Right lobe of liver (tissue), 6 donors: ENCODE measurements at regions not wholly inside any gene's neighbourhood (a gene's known extent, or its start where the extent isn't known, plus 50 kb on each side); places are given as distances from the start of the nearest gene placed in this dataset.

Experiments
- ATAC-seq, 4 donors: fragments of 200-7000 bp; cut with Tn5 transposase; one replicate each; pipeline ENCODE4 v1.9.1; 2020; ENCODE audit warnings: mild to moderate bottlenecking in 4 of 4, moderate library complexity in 4 of 4
- DNase-seq, 3 donors: peaks; one replicate each; pipeline ENCODE4 v3.0.0-alpha.2; 2020
- H3K27ac ChIP-seq, 3 donors: fragments of 200-600 bp; one replicate each; pipeline ENCODE4 v1.8.0; 2022
- H3K27me3 ChIP-seq, 2 donors: fragments of 200-600 bp; one replicate each; pipeline ENCODE4 v1.8.0; 2022
- H3K36me3 ChIP-seq, 4 donors: fragments of 200-600 bp; sonication (generic) in 1 of 4; one replicate each; pipeline versions ENCODE4 v1.5.1 to v1.8.0; 2017 to 2022; ENCODE audit warnings: control low read depth in 1 of 4
- H3K4me1 ChIP-seq, 4 donors: fragments of 200-600 bp; sonication (generic) in 1 of 4; one replicate each; pipeline versions ENCODE4 v1.5.1 to v1.8.0; 2017 to 2022; ENCODE audit warnings: control low read depth in 1 of 4
- H3K4me3 ChIP-seq, 3 donors: fragments of 200-600 bp; one replicate each; pipeline ENCODE4 v1.8.0; 2022
- H3K9me3 ChIP-seq, 4 donors: fragments of 200-600 bp; sonication (generic) in 1 of 4; one replicate each; pipeline versions ENCODE4 v1.5.1 to v1.8.0; 2017 to 2022; ENCODE audit warnings: control low read depth in 1 of 4
- POLR2A ChIP-seq: fragments of 450-650 bp; IDR thresholded peaks from one replicate; pipeline ENCODE4 v1.6.1; 2017; ENCODE audit warnings: antibody characterized with exemption, mild to moderate bottlenecking
- WGBS: methylation state at CpG from one replicate; pipeline ENCODE4 v1.1.6; 2018; ENCODE audit warnings: low coverage, low lambda C conversion rate; ENCODE audit not compliant: insufficient coverage; ENCODE audit errors: missing lambda C conversion rate; 5-methylcytosine and 5-hydroxymethylcytosine counted together
- intact Hi-C, 2 donors: fragments of 100-400 bp; cut with DNase I; formaldehyde crosslinking; loops; one replicate each; pipeline versions ENCODE4 v1.11.2 to v1.14.1; 2022
- TF ChIP-seq, protein P1 (sequence below), 4 donors: fragments of 200-600 bp in 3 of 4; fragments of 450-650 bp in 1 of 4; IDR thresholded peaks; one replicate each; pipeline versions ENCODE4 v1.5.1 to v1.8.0; 2016 to 2022; ENCODE audit warnings: antibody characterized with exemption in 4 of 4, mild to moderate bottlenecking in 2 of 4
- donor health status: DM: no; HTN: yes; CAD: no.
- donor health status: DM: no; HTN: no; CAD: no.
- donor health status: DM: no; HTN: no; CAD: no.
- donor health status: DM: no; HTN: yes; CAD: no.
- donor health status: DM: no; HTN: yes; CAD: no.

DNA sequence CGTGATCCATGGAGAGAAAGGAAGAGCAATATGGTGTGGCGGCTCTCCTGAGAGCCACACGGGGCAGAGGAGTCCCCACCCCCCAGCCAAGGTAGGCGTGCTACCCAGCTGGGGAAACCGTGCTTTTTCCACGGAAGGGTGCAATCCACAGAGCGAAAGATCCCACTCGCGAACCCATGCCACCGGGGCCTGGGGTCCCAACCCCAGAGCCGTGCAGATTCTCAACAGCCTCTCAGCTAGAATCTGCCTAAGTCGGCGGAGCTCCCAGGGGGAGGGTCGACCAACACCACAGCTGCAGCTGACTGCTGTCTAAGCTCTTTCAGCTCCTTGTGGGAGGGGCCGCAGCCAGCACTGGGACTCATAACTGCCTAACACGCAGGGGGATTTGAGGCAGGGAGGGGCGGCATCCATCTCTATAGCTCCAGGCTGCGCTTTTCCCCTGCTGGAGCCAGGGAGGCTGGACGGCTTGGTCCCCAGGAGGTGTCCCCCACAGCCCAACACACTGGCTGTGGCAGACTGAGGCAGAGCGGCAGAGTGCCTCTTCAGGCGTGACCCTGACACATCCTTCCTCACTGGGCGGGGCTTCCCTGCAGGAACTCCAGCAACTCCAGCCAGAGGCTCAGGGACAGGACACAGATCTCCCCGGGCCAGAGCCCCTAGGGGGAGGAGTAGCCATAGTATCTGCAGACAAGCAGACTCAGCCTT is 107.6 kb upstream of the ZBTB20 start:
- Histone ChIP-seq H3K9me3 (no peaks in the 10 kb centered on the region), H3K4me3 (no peak overlapping the region), H3K27ac (no peak overlapping the region), H3K36me3 (no peaks in the 10 kb centered on the region), H3K4me1 (no peaks in the 10 kb centered on the region), H3K27me3 (no peaks in the 10 kb centered on the region)
- ATAC-seq (peak in 1 of 4 donors; percentile 54), DNase-seq (peak in 2 of 3 donors; percentile 20 to 51)
- 87% methylated on average over 6 of the region's 23 CpGs for WGBS
- intact Hi-C loops: no loop called here
- no peak for TF ChIP-seq POLR2A
- TF ChIP-seq, protein P1, sequence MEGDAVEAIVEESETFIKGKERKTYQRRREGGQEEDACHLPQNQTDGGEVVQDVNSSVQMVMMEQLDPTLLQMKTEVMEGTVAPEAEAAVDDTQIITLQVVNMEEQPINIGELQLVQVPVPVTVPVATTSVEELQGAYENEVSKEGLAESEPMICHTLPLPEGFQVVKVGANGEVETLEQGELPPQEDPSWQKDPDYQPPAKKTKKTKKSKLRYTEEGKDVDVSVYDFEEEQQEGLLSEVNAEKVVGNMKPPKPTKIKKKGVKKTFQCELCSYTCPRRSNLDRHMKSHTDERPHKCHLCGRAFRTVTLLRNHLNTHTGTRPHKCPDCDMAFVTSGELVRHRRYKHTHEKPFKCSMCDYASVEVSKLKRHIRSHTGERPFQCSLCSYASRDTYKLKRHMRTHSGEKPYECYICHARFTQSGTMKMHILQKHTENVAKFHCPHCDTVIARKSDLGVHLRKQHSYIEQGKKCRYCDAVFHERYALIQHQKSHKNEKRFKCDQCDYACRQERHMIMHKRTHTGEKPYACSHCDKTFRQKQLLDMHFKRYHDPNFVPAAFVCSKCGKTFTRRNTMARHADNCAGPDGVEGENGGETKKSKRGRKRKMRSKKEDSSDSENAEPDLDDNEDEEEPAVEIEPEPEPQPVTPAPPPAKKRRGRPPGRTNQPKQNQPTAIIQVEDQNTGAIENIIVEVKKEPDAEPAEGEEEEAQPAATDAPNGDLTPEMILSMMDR (IDR thresholded peaks at IDR 0.05): no peak

GRCh38 chr3:115255197-115255585 is 108.1 kb upstream of the ZBTB20 start:
- 88% methylated on average over 6 of the region's 10 CpGs for WGBS
- DNase-seq (no peak), ATAC-seq (no peak)
- TF ChIP-seq, protein P1 (IDR thresholded peaks at IDR 0.05): no peak
- no peak for TF ChIP-seq POLR2A
- Histone ChIP-seq H3K27me3 (no peaks in the 10 kb centered on the region), H3K4me1 (no peaks in the 10 kb centered on the region), H3K9me3 (no peaks in the 10 kb centered on the region), H3K4me3 (no peak overlapping the region), H3K27ac (no peak overlapping the region), H3K36me3 (no peaks in the 10 kb centered on the region)
- intact Hi-C loops: no loop called here

GRCh38 chr3:115270849-115271248 is 123.8 kb upstream of the ZBTB20 start:
- Histone ChIP-seq H3K36me3 (no peaks in the 10 kb centered on the region), H3K27me3 (no peaks in the 10 kb centered on the region), H3K27ac (no peak overlapping the region), H3K4me3 (no peak overlapping the region), H3K4me1 (no peaks in the 10 kb centered on the region), H3K9me3 (no peaks in the 10 kb centered on the region)
- DNase-seq (no peak), ATAC-seq (no peak)
- TF ChIP-seq, protein P1 (IDR thresholded peaks at IDR 0.05): no peak
- TF ChIP-seq POLR2A: no peak
- WGBS: 56% methylated on average over 2 of the region's 2 CpGs
- intact Hi-C loops: no loop called here

DNA sequence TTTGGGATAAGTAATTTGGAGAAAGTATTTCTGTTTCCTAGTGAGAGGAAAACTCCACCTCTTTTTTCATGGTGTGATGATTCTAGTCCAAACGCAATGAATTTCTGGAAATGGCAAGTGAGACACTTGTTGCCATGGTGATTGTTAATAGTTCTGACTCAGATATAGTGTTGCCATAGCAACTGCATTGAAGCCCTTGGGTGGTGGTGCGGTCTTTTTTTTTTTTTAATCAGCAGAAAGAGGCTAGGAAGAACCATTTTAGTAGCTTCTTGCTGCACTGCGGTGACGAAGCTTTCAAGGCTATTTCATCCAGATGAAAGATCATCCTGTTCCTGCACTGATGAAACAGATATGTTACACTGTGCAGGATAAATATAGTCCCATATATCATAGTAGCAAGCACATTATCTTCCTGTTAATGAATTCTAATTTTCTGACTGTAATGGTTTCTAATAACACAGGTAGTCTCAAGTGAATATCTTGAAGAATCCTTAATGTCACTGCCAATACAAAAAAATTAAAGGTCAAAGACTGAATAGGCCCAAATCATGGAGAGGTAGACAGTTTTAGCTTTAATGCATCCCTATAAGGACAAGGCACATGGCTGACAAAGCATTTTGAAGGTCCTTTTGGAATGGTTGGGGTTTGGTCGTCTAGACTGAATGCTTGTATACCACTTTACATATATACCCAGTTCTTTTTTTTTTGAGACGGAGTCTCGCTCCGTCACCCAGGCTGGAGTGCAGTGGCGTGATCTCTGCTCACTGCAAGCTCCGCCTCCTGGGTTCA is 125.1 kb upstream of the ZBTB20 start:
- no peaks in the 10 kb centered on the region for H3K4me1 ChIP-seq
- no peak overlapping the region for H3K4me3 ChIP-seq
- 89% methylated on average over 8 of the region's 10 CpGs for WGBS
- ATAC-seq (no peak), DNase-seq (no peak)
- intact Hi-C loops: no loop called here
- no peaks in the 10 kb centered on the region for H3K27me3 ChIP-seq
- no peaks in the 10 kb centered on the region for H3K9me3 ChIP-seq
- no peak for TF ChIP-seq POLR2A
- TF ChIP-seq, protein P1 (IDR thresholded peaks at IDR 0.05): no peak
- H3K36me3 ChIP-seq: no peaks in the 10 kb centered on the region
- H3K27ac ChIP-seq: no peak overlapping the region
